GM23338 (cell line): ENCODE measurements at regions not wholly inside any gene's neighbourhood (a gene's known extent, or its start where the extent isn't known, plus 50 kb on each side); places are given as distances from the start of the nearest gene placed in this dataset.

Experiments
- ATAC-seq: fragments of 200-7000 bp; cut with Tn5 transposase; 3 replicates; pipeline ENCODE4 v1.9.1; 2020
- DNase-seq: peaks from one replicate; pipeline ENCODE4 v3.0.0-alpha.2; 2015; ENCODE audit warnings: low spot score
- H2AFZ ChIP-seq: fragments of 200-600 bp; sonication (generic); 2 replicates; pipeline ENCODE4 v1.8.0; 2016; ENCODE audit warnings: antibody characterized with exemption, mild to moderate bottlenecking, moderate library complexity
- H3F3A ChIP-seq: fragments of 200-600 bp; sonication (generic); replicated peaks from 2 replicates; pipeline ENCODE4 v1.8.0; 2017; ENCODE audit warnings: antibody characterized with exemption, mixed run types, low read depth
- H3K27ac ChIP-seq: fragments of 200-600 bp; sonication (generic); 2 replicates; pipeline ENCODE4 v1.6.1; 2016; ENCODE audit warnings: low read depth
- H3K27me3 ChIP-seq: fragments of 200-600 bp; sonication (generic); 2 replicates; pipeline ENCODE4 v1.8.0; 2016; ENCODE audit warnings: mild to moderate bottlenecking, mixed run types, moderate library complexity; ENCODE audit not compliant: insufficient read depth
- H3K36me3 ChIP-seq: fragments of 200-600 bp; sonication (generic); 2 replicates; pipeline ENCODE4 v1.8.0; 2016; ENCODE audit warnings: mild to moderate bottlenecking; ENCODE audit not compliant: insufficient read depth
- H3K4me1 ChIP-seq: fragments of 200-600 bp; sonication (generic); 2 replicates; pipeline ENCODE4 v1.8.0; 2016; ENCODE audit warnings: mild to moderate bottlenecking, moderate library complexity; ENCODE audit not compliant: insufficient read depth
- H3K4me2 ChIP-seq: fragments of 200-600 bp; sonication (generic); 2 replicates; pipeline ENCODE4 v1.7.1; 2017; ENCODE audit warnings: mixed run types
- H3K4me3 ChIP-seq: fragments of 200-600 bp; sonication (generic); 2 replicates; pipeline ENCODE4 v1.6.1; 2016; ENCODE audit warnings: mixed run types
- H3K79me2 ChIP-seq: fragments of 200-600 bp; sonication (generic); replicated peaks from 2 replicates; pipeline ENCODE4 v1.8.0; 2017; ENCODE audit warnings: mild to moderate bottlenecking; ENCODE audit not compliant: insufficient read depth
- H3K9me2 ChIP-seq: fragments of 200-600 bp; sonication (generic); 2 replicates; pipeline ENCODE4 v1.8.0; 2017; ENCODE audit not compliant: insufficient read depth
- H4K20me1 ChIP-seq: fragments of 200-600 bp; sonication (generic); replicated peaks from 2 replicates; pipeline ENCODE4 v1.8.0; 2017; ENCODE audit warnings: mild to moderate bottlenecking; ENCODE audit not compliant: insufficient read depth
- H3K27ac Mint-ChIP-seq: 2 replicates; pipeline ENCODE4 v1.8.0; 2020; ENCODE audit warnings: inconsistent platforms, mild to moderate bottlenecking, moderate library complexity, mixed read lengths
- H3K27me3 Mint-ChIP-seq: 3 replicates; pipeline ENCODE4 v1.8.0; 2022; ENCODE audit warnings: low read depth, mild to moderate bottlenecking, moderate library complexity, mixed read lengths, inconsistent platforms; ENCODE audit not compliant: insufficient read depth, poor library complexity
- H3K36me3 Mint-ChIP-seq: 3 replicates; pipeline ENCODE4 v1.8.0; 2021; ENCODE audit warnings: low read depth, mild to moderate bottlenecking, inconsistent platforms, moderate library complexity, mixed read lengths
- H3K4me1 Mint-ChIP-seq: 3 replicates; pipeline ENCODE4 v1.8.0; 2020; ENCODE audit warnings: mild to moderate bottlenecking, inconsistent platforms, mixed read lengths
- H3K4me3 Mint-ChIP-seq: 3 replicates; pipeline ENCODE4 v1.8.0; 2021; ENCODE audit warnings: moderate library complexity, mild to moderate bottlenecking, inconsistent platforms, mixed read lengths
- H3K9me3 Mint-ChIP-seq: 3 replicates; pipeline ENCODE4 v1.8.0; 2020; ENCODE audit warnings: moderate library complexity, mild to moderate bottlenecking, inconsistent platforms, mixed read lengths
- JUNB ChIP-seq: IDR thresholded peaks from one replicate; pipeline ENCODE4 v1.6.1; 2016; ENCODE audit warnings: antibody characterized with exemption; ENCODE audit not compliant: unreplicated experiment
- NANOG ChIP-seq: IDR thresholded peaks from 2 replicates; pipeline ENCODE4 v1.6.1; 2016; ENCODE audit warnings: antibody characterized with exemption, borderline replicate concordance
- POLR2AphosphoS5 ChIP-seq: IDR thresholded peaks from 2 replicates; pipeline ENCODE4 v1.6.1; 2016; ENCODE audit warnings: antibody characterized with exemption, low read depth
- STAT1 ChIP-seq: IDR thresholded peaks from one replicate; pipeline ENCODE4 v1.6.1; 2016; ENCODE audit warnings: antibody characterized with exemption; ENCODE audit not compliant: unreplicated experiment
- ZNF462 ChIP-seq: fragments of 250-450 bp; sonication (Bioruptor Pico); IDR thresholded peaks from 2 replicates; pipeline ENCODE4 v1.5.0; 2020; ENCODE audit warnings: mild to moderate bottlenecking, moderate library complexity

- no peak for TF ChIP-seq NANOG
- no peak for TF ChIP-seq STAT1
Measured at GRCh38 chr10:29694121-29694520, 59.4 kb upstream of the SVIL start (continued).

GRCh38 chr10:29692121-29692539 lies 57.4 kb upstream of the SVIL start:
- Histone ChIP-seq H3K27me3 (no peaks in the 10 kb centered on the region), H3K9me2 (no peaks in the 10 kb centered on the region), H3K79me2 (no peaks in the 10 kb centered on the region), H3K4me2 (0 out of 2 replicates have a peak overlapping the region, but pooled peaks have one; percentile 19), H3K27ac (peak overlapping the region; percentile 87), H4K20me1 (no peaks in the 10 kb centered on the region), H3F3A (no peaks in the 10 kb centered on the region), H3K36me3 (no peaks in the 10 kb centered on the region; the same call in 1 of the 2 replicates), H3K4me3 (no peak overlapping the region), H3K4me1 (peaks cover 36% of the 10 kb centered on the region), H2AFZ (no peak overlapping the region)
- H3K27me3 Mint-ChIP-seq, result peaks cover 5% of the 10 kb centered on the region
- TF ChIP-seq ZNF462 (CRISPR knock-in tag) (peak; percentile 73; the same call in 1 of the 2 replicates), JUNB (no peak), POLR2AphosphoS5 (no peak), STAT1 (no peak), NANOG (no peak)
- H3K4me3 Mint-ChIP-seq, result peak overlapping the region; percentile 12; the same call in 1 of the 3 replicates
- peak overlapping the region; percentile 74 for H3K27ac Mint-ChIP-seq
- peaks cover 47% of the 10 kb centered on the region for H3K4me1 Mint-ChIP-seq
- DNase-seq, result peak; percentile 62
- H3K9me3 Mint-ChIP-seq, result peaks cover 12% of the 10 kb centered on the region; the same call in 2 of the 3 replicates
- ATAC-seq, result peak; percentile 57
- H3K36me3 Mint-ChIP-seq, result peaks cover 8% of the 10 kb centered on the region
